Kidney (tissue), 13 donors: ENCODE measurements at regions not wholly inside any gene's neighbourhood (a gene's known extent, or its start where the extent isn't known, plus 50 kb on each side); places are given as distances from the start of the nearest gene placed in this dataset.
A peak's percentile ranks its signal among the peaks of the same experiment; 100 is the strongest.
"Not testable (repeated sequence)": the region's sequence is repeated elsewhere in the genome, so short reads cannot be mapped to it uniquely, and the experiment has no call there.

Source experiments
- DNase-seq, 5 donors: peaks; one replicate each; pipeline ENCODE4 v3.0.0-alpha.2; 2013 to 2020
- FAIRE-seq: peaks from 2 replicates; lab custom pipeline; 2012; peaks lifted over from hg19 to GRCh38; lab: Jason Lieb, UNC
- H3K27ac ChIP-seq, 2 donors: one replicate each; pipeline ENCODE4 v1.7.0; 2013; ENCODE audit warnings: low read depth in 2 of 2, low read length in 2 of 2, inconsistent platforms in 1 of 2
- H3K27me3 ChIP-seq: one replicate; pipeline ENCODE4 v1.7.1; 2013; ENCODE audit warnings: low read length, inconsistent platforms; ENCODE audit not compliant: control insufficient read depth, insufficient read depth
- H3K36me3 ChIP-seq, 3 donors: one replicate each; pipeline versions ENCODE4 v1.7.0 to v1.7.1; 2013; ENCODE audit warnings: low read length in 3 of 3, control low read depth in 1 of 3, inconsistent platforms in 1 of 3; ENCODE audit not compliant: insufficient read depth in 3 of 3, control insufficient read depth in 2 of 3
- H3K4me1 ChIP-seq, 3 donors: one replicate each; pipeline versions ENCODE4 v1.7.0 to v1.7.1; 2013; ENCODE audit warnings: low read length in 3 of 3, inconsistent platforms in 1 of 3, low read depth in 1 of 3; ENCODE audit not compliant: control insufficient read depth in 2 of 3, insufficient read depth in 2 of 3
- H3K4me3 ChIP-seq, 3 donors: one replicate each; pipeline versions ENCODE4 v1.7.0 to v1.8.1; 2013; ENCODE audit warnings: low read length in 3 of 3, control low read depth in 1 of 3, inconsistent platforms in 1 of 3
- H3K9ac ChIP-seq, 3 donors: one replicate each; pipeline versions ENCODE4 v1.7.0 to v1.7.1; 2013; ENCODE audit warnings: low read length in 3 of 3, control low read depth in 1 of 3, inconsistent platforms in 1 of 3
- H3K9me3 ChIP-seq, 3 donors: one replicate each; pipeline versions ENCODE4 v1.7.0 to v1.7.1; 2013; ENCODE audit warnings: low read length in 3 of 3, control low read depth in 1 of 3, inconsistent platforms in 1 of 3; ENCODE audit not compliant: control insufficient read depth in 2 of 3, insufficient read depth in 1 of 3
- CTCF ChIP-seq: IDR thresholded peaks from 3 replicates; pipeline ENCODE4 v1.5.1; 2012; ENCODE audit warnings: mild to moderate bottlenecking, moderate library complexity, borderline replicate concordance; ENCODE audit not compliant: insufficient read depth; ENCODE audit errors: extremely low read depth
- intact Hi-C: fragments of 100-400 bp; cut with DNase I; formaldehyde crosslinking; loops from one replicate; pipeline ENCODE4 v1.11.1; 2022
- donor health status: control.
- donor health status: control.
- donor health status: control.
- donor health status: control.
- donor health status: control.
- donor health status: DM: yes; HTN: yes; CAD: no.
- donor health status: Normal renal cell carcinoma (clear cell type).

DNA sequence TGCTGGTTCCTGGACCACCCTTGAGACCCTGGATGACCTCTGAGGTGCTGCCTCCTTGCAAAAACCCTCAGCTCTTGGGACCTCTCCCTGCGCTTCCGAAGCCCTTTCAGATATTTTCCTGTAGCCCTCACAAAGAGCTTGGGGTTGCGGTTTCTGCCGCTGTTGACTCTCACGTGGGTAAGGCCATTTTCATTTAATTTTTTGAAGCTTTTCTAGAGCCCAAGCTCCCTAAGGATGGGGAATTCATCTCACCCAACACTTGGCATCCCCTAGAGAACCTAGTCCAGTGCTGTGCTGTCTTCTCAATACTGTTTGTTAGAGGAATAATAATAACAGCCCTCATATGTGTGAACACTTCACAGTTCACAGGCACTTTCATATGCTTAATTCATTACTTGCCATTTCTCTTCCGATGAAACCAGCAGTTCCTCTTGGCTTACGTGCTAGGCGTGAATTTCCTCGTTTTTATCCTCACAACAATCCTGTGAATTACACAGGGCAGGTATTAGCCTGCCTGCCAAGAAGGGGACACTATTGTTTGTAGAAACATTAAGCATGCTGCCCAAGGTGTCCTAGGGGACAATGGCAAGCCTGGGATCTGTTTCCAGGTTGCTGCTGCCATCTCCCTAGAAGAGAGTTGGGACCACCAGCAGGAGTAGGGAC, 71.6 kb upstream of the CTBP2 start:
- FAIRE-seq (no peak), DNase-seq (no peak)
- Histone ChIP-seq H3K9ac (no peak overlapping the region), H3K36me3 (no peaks in the 10 kb centered on the region), H3K9me3 (no peaks in the 10 kb centered on the region), H3K4me1 (no peaks in the 10 kb centered on the region), H3K27me3 (no peaks in the 10 kb centered on the region), H3K27ac (no peak overlapping the region), H3K4me3 (no peak overlapping the region)
- intact Hi-C loops = no loop called here
- no peak for TF ChIP-seq CTCF

- peak in 3 of 5 donors; percentile 29 to 45 (median 42) for DNase-seq
- Histone ChIP-seq H3K27ac (no peak overlapping the region), H3K9me3 (no peaks in the 10 kb centered on the region), H3K27me3 (no peaks in the 10 kb centered on the region), H3K4me3 (no peak overlapping the region), H3K4me1 (no peaks in the 10 kb centered on the region), H3K36me3 (no peaks in the 10 kb centered on the region), H3K9ac (no peak overlapping the region)
- intact Hi-C loops = no loop called here
- no peak for TF ChIP-seq CTCF
- FAIRE-seq = no peak
Observed at GRCh38 chr10:125231116-125231812, 70.9 kb upstream of the CTBP2 start.

DNA sequence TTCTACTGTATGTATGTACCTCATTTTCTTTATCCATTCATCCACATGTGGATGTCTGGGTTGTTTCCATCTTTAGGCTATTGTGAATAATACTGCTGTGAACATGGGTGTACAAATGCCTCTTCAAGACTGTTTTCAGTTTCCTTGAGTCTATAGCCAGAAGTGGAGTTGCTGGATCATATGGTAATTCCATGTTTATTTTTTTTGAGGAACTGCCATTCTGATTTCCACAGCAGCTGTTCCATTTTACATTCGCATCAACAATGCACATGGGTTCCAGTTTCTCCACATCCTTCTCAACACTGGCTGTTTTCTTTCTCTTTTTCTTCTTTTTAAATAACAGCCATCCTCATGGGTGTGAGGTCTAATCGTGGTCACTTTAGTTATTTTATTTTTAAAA, 69.9 kb upstream of the CTBP2 start:
- no peaks in the 10 kb centered on the region for H3K9me3 ChIP-seq

GRCh38 chr10:125228245-125228940, 68.0 kb upstream of the CTBP2 start:
- H3K4me3 ChIP-seq, FAIRE-seq, H3K4me1 ChIP-seq, DNase-seq, H3K9ac ChIP-seq, H3K9me3 ChIP-seq, intact Hi-C loops, H3K27me3 ChIP-seq, H3K27ac ChIP-seq, H3K36me3 ChIP-seq: not testable (repeated sequence)

More for the DNA sequence above, 69.9 kb upstream of the CTBP2 start:
- H3K36me3 ChIP-seq = no peaks in the 10 kb centered on the region
- no peak for TF ChIP-seq CTCF
- H3K4me3 ChIP-seq = no peak overlapping the region
- intact Hi-C loops = no loop called here
- no peak for DNase-seq
- no peaks in the 10 kb centered on the region for H3K4me1 ChIP-seq
- FAIRE-seq = no peak
- no peaks in the 10 kb centered on the region for H3K27me3 ChIP-seq
- H3K27ac ChIP-seq = no peak overlapping the region
- H3K9ac ChIP-seq = no peak overlapping the region
